MM.1S (cell line): ENCODE measurements at regions not wholly inside any gene's neighbourhood (a gene's known extent, or its start where the extent isn't known, plus 50 kb on each side); places are given as distances from the start of the nearest gene placed in this dataset.
A peak's percentile ranks its signal among the peaks of the same experiment; 100 is the strongest.

Experiments
- DNase-seq: peaks from one replicate; pipeline ENCODE4 v3.0.0-alpha.2; 2015
- H2AFZ ChIP-seq: fragments of 300-600 bp; sonication (generic); 2 replicates; pipeline ENCODE4 v1.6.0; 2016; ENCODE audit warnings: antibody characterized with exemption, low read length
- H3F3A ChIP-seq: fragments of 300-600 bp; sonication (generic); 2 replicates; pipeline ENCODE4 v1.6.1; 2016; ENCODE audit warnings: mild to moderate bottlenecking, antibody characterized with exemption, low read length, moderate library complexity, mixed read lengths; ENCODE audit not compliant: insufficient read depth
- H3K27ac ChIP-seq: fragments of 300-600 bp; sonication (generic); 2 replicates; pipeline ENCODE4 v1.5.1; 2016; ENCODE audit warnings: mild to moderate bottlenecking, low read length
- H3K27me3 ChIP-seq: fragments of 300-600 bp; sonication (generic); replicated peaks from 2 replicates; pipeline ENCODE4 v1.6.0; 2016; ENCODE audit warnings: low read length; ENCODE audit not compliant: insufficient read depth
- H3K36me3 ChIP-seq: fragments of 300-600 bp; sonication (generic); replicated peaks from 2 replicates; pipeline ENCODE4 v1.6.1; 2016; ENCODE audit warnings: mild to moderate bottlenecking, low read length, mixed read lengths; ENCODE audit not compliant: insufficient read depth
- H3K4me1 ChIP-seq: fragments of 300-600 bp; sonication (generic); 2 replicates; pipeline ENCODE4 v1.6.1; 2016; ENCODE audit warnings: low read length, mixed read lengths
- H3K4me2 ChIP-seq: fragments of 300-600 bp; sonication (generic); 2 replicates; pipeline ENCODE4 v1.6.0; 2016; ENCODE audit warnings: low read depth, low read length
- H3K4me3 ChIP-seq: fragments of 300-600 bp; sonication (generic); 2 replicates; pipeline ENCODE4 v1.5.1; 2016; ENCODE audit warnings: low read length, mixed read lengths
- H3K79me2 ChIP-seq: fragments of 300-600 bp; sonication (generic); 2 replicates; pipeline ENCODE4 v1.6.1; 2016; ENCODE audit warnings: mixed run types, low read length, mixed read lengths
- H3K9ac ChIP-seq: fragments of 300-600 bp; sonication (generic); 2 replicates; pipeline ENCODE4 v1.6.1; 2016; ENCODE audit warnings: low read length, mixed read lengths
- H3K9me2 ChIP-seq: fragments of 300-600 bp; sonication (generic); replicated peaks from 2 replicates; pipeline ENCODE4 v1.6.1; 2016; ENCODE audit warnings: mild to moderate bottlenecking, low read length, mixed read lengths; ENCODE audit not compliant: insufficient read depth
- H3K9me3 ChIP-seq: fragments of 300-600 bp; sonication (generic); replicated peaks from 2 replicates; pipeline ENCODE4 v1.6.1; 2016; ENCODE audit warnings: mild to moderate bottlenecking, low read length, mixed read lengths; ENCODE audit not compliant: insufficient read depth
- H4K20me1 ChIP-seq: fragments of 300-600 bp; sonication (generic); 2 replicates; pipeline ENCODE4 v1.6.1; 2016; ENCODE audit warnings: mild to moderate bottlenecking, low read length, moderate library complexity, mixed read lengths; ENCODE audit not compliant: insufficient read depth
- CTCF ChIP-seq: fragments of 300-600 bp; sonication (generic); IDR thresholded peaks from 2 replicates; pipeline ENCODE4 v1.5.1; 2016; ENCODE audit warnings: antibody characterized with exemption, low read length, mixed read lengths
- EZH2 ChIP-seq: fragments of 300-600 bp; sonication (generic); optimal IDR thresholded peaks from 2 replicates; pipeline ENCODE3; 2017; ENCODE audit warnings: low read depth, mild to moderate bottlenecking, antibody characterized with exemption, low read length, mixed read lengths
- EZH2phosphoT487 ChIP-seq: fragments of 300-600 bp; sonication (generic); IDR thresholded peaks from 2 replicates; pipeline ENCODE4 v1.6.1; 2018; ENCODE audit warnings: antibody characterized with exemption, low read length

- Histone ChIP-seq H3K9ac (peak overlapping the region; percentile 97), H3K27ac (peak overlapping the region; percentile 100)
- DNase-seq, result peak; percentile 55
Observed at GRCh38 chr14:50001999-50002925, 109.4 kb downstream of the ARF6 start.

GRCh38 chr14:50002926-50003212 is 110.0 kb downstream of the ARF6 start:
- DNase-seq, result no peak
- Histone ChIP-seq H4K20me1 (no peaks in the 10 kb centered on the region), H3K9ac (peak overlapping the region; percentile 97), H3K27ac (peak overlapping the region; percentile 100), H3K27me3 (no peaks in the 10 kb centered on the region), H2AFZ (no peak overlapping the region), H3K36me3 (no peaks in the 10 kb centered on the region), H3K79me2 (no peaks in the 10 kb centered on the region), H3K9me3 (no peaks in the 10 kb centered on the region), H3K4me1 (peaks cover 39% of the 10 kb centered on the region), H3K4me3 (peak overlapping the region; percentile 57), H3F3A (peaks cover 39% of the 10 kb centered on the region), H3K9me2 (no peaks in the 10 kb centered on the region), H3K4me2 (peak overlapping the region; percentile 86)
- TF ChIP-seq EZH2phosphoT487 (no peak), EZH2 (no peak), CTCF (no peak)

More at GRCh38 chr14:50001999-50002925, 109.4 kb downstream of the ARF6 start:
- peaks cover 39% of the 10 kb centered on the region for H3F3A ChIP-seq
- H3K9me3 ChIP-seq, result no peaks in the 10 kb centered on the region
- peaks cover 39% of the 10 kb centered on the region for H3K4me1 ChIP-seq
- TF ChIP-seq EZH2phosphoT487 (no peak), CTCF (no peak), EZH2 (no peak)
- peak overlapping the region; percentile 86 for H3K4me2 ChIP-seq
- H3K36me3 ChIP-seq, result no peaks in the 10 kb centered on the region
- H3K4me3 ChIP-seq, result peak overlapping the region; percentile 57
- no peaks in the 10 kb centered on the region for H3K79me2 ChIP-seq
- H4K20me1 ChIP-seq, result no peaks in the 10 kb centered on the region
- H3K9me2 ChIP-seq, result no peaks in the 10 kb centered on the region
- H2AFZ ChIP-seq, result no peak overlapping the region
- H3K27me3 ChIP-seq, result no peaks in the 10 kb centered on the region

- TF ChIP-seq CTCF, result peak; percentile 9; the same call in 1 of the 2 replicates
- TF ChIP-seq EZH2, result no peak
- no peak for TF ChIP-seq EZH2phosphoT487
- Histone ChIP-seq H3K79me2 (no peaks in the 10 kb centered on the region), H3K27me3 (no peaks in the 10 kb centered on the region), H3K9me3 (no peaks in the 10 kb centered on the region), H3K27ac (peak overlapping the region; percentile 100), H3K4me1 (peaks cover 43% of the 10 kb centered on the region), H3K9ac (peak overlapping the region; percentile 97), H3K9me2 (no peaks in the 10 kb centered on the region), H3K4me2 (peak overlapping the region; percentile 86), H3K36me3 (no peaks in the 10 kb centered on the region), H2AFZ (no peak overlapping the region), H4K20me1 (no peaks in the 10 kb centered on the region), H3F3A (peaks cover 39% of the 10 kb centered on the region), H3K4me3 (peak overlapping the region; percentile 57)
- peak; percentile 76 for DNase-seq
Observed at GRCh38 chr14:50003213-50004021, 110.5 kb downstream of the ARF6 start.
